IMR-90 (cell line): ENCODE measurements at regions not wholly inside any gene's neighbourhood (a gene's known extent, or its start where the extent isn't known, plus 50 kb on each side); places are given as distances from the start of the nearest gene placed in this dataset.

Experiments
- ATAC-seq: fragments of 200-7000 bp; cut with Tn5 transposase; 2 replicates; pipeline ENCODE4 v1.9.1; 2020; ENCODE audit warnings: low read depth, mild to moderate bottlenecking, moderate library complexity
- BruUV-seq: library from RNA; stranded (reverse); fragments of 400-500 nt; replicated peaks from 2 replicates; lab custom pipeline; 2021; lab: Mats Ljungman, UMichigan
- CTCF ChIA-PET: fragments of 300-600 bp; formaldehyde crosslinking; extraction: SDS; loops from one replicate; lab custom pipeline; 2021; ENCODE audit warnings: antibody characterized with exemption; lab: Yijun Ruan, JAX
- POLR2A ChIA-PET: fragments of 300-600 bp; sonication (Branson Sonifier 250); formaldehyde crosslinking; loops from one replicate; lab custom pipeline; 2022; ENCODE audit warnings: antibody characterized with exemption; ENCODE audit not compliant: unreplicated experiment; lab: Charles Lee
- DNase-seq: peaks from one replicate; pipeline ENCODE4 v3.0.0; 2013
- H2AFZ ChIP-seq: replicated peaks from 2 replicates; pipeline ENCODE3; 2013; ENCODE audit warnings: low read length, mild to moderate bottlenecking; ENCODE audit not compliant: poor library complexity
- H2AK5ac ChIP-seq: 2 replicates; pipeline ENCODE4 v1.6.1; 2013; ENCODE audit warnings: low read depth, low read length, inconsistent platforms
- H2AK9ac ChIP-seq: replicated peaks from 2 replicates; pipeline ENCODE3; 2013; ENCODE audit warnings: mild to moderate bottlenecking, low read depth, low read length, moderate library complexity; ENCODE audit not compliant: poor library complexity
- H2BK120ac ChIP-seq: 2 replicates; pipeline ENCODE4 v1.6.1; 2013; ENCODE audit warnings: low read depth, low read length, inconsistent platforms
- H2BK15ac ChIP-seq: 3 replicates; pipeline ENCODE4 v1.6.1; 2013; ENCODE audit warnings: low read depth, low read length, inconsistent platforms
- H2BK20ac ChIP-seq: 2 replicates; pipeline ENCODE4 v1.6.1; 2013; ENCODE audit warnings: low read depth, mild to moderate bottlenecking, inconsistent platforms, low read length, moderate library complexity
- H2BK5ac ChIP-seq: 2 replicates; pipeline ENCODE4 v1.6.1; 2013; ENCODE audit warnings: mild to moderate bottlenecking, low read depth, low read length, inconsistent platforms; ENCODE audit not compliant: poor library complexity, severe bottlenecking
- H3K14ac ChIP-seq: replicated peaks from 2 replicates; pipeline ENCODE4 v1.6.1; 2013; ENCODE audit warnings: low read depth, low read length, inconsistent platforms
- H3K18ac ChIP-seq: 2 replicates; pipeline ENCODE4 v1.6.1; 2013; ENCODE audit warnings: low read depth, low read length, control low read depth
- H3K23ac ChIP-seq: 2 replicates; pipeline ENCODE4 v1.6.1; 2013; ENCODE audit warnings: low read depth, low read length, inconsistent platforms
- H3K27ac ChIP-seq: 2 replicates; pipeline ENCODE4 v1.5.1; 2013; ENCODE audit warnings: mild to moderate bottlenecking, control low read depth, low read length; ENCODE audit not compliant: insufficient read depth
- H3K27me3 ChIP-seq: 2 replicates; pipeline ENCODE4 v1.6.1; 2013; ENCODE audit warnings: low read length; ENCODE audit not compliant: control insufficient read depth, insufficient read depth
- H3K36me3 ChIP-seq: 2 replicates; pipeline ENCODE4 v1.6.1; 2013; ENCODE audit warnings: low read length, mixed read lengths; ENCODE audit not compliant: control insufficient read depth, insufficient read depth
- H3K4ac ChIP-seq: 2 replicates; pipeline ENCODE4 v1.6.1; 2013; ENCODE audit warnings: low read depth, low read length, inconsistent platforms
- H3K4me1 ChIP-seq: 2 replicates; pipeline ENCODE4 v1.6.1; 2013; ENCODE audit warnings: low read length, mixed read lengths; ENCODE audit not compliant: control insufficient read depth, insufficient read depth
- H3K4me2 ChIP-seq: 2 replicates; pipeline ENCODE4 v1.6.1; 2013; ENCODE audit warnings: low read depth, mild to moderate bottlenecking, control low read depth, low read length, moderate library complexity
- H3K4me3 ChIP-seq: 2 replicates; pipeline ENCODE4 v1.5.1; 2013; ENCODE audit warnings: low read depth, mild to moderate bottlenecking, control low read depth, low read length, moderate library complexity; ENCODE audit not compliant: insufficient read depth
- H3K56ac ChIP-seq: 2 replicates; pipeline ENCODE4 v1.6.1; 2013; ENCODE audit warnings: low read length, inconsistent platforms; ENCODE audit not compliant: insufficient read depth; ENCODE audit errors: extremely low read depth
- H3K79me1 ChIP-seq, 2 experiments: 2 replicates each; pipeline ENCODE4 v1.6.1; 2013; ENCODE audit warnings: low read length in 2 of 2, inconsistent platforms in 1 of 2, low read depth in 1 of 2
- H3K9ac ChIP-seq: 2 replicates; pipeline ENCODE4 v1.6.1; 2013; ENCODE audit warnings: low read depth, low read length, control low read depth
- H3K9me1 ChIP-seq: 2 replicates; pipeline ENCODE4 v1.6.1; 2013; ENCODE audit warnings: low read length, inconsistent platforms; ENCODE audit not compliant: insufficient read depth
- H3K9me3 ChIP-seq: 2 replicates; pipeline ENCODE4 v1.6.1; 2013; ENCODE audit warnings: low read length; ENCODE audit not compliant: control insufficient read depth, insufficient read depth
- H4K20me1 ChIP-seq: 2 replicates; pipeline ENCODE4 v1.6.1; 2013; ENCODE audit warnings: low read length, inconsistent platforms; ENCODE audit not compliant: insufficient read depth
- H4K5ac ChIP-seq: 2 replicates; pipeline ENCODE4 v1.6.1; 2013; ENCODE audit warnings: mild to moderate bottlenecking, low read depth, low read length, control low read depth
- H4K8ac ChIP-seq, 2 experiments: 2 replicates each; pipeline ENCODE4 v1.6.1; 2013; ENCODE audit warnings: low read depth in 2 of 2, low read length in 2 of 2, control low read depth in 1 of 2, inconsistent platforms in 1 of 2
- H4K91ac ChIP-seq: 2 replicates; pipeline ENCODE4 v1.6.1; 2013; ENCODE audit warnings: low read depth, low read length, inconsistent platforms; ENCODE audit not compliant: insufficient read depth
- CHD1 ChIP-seq: IDR thresholded peaks from 2 replicates; pipeline ENCODE4 v1.6.1; 2012; ENCODE audit warnings: low read depth, low read length, improper control_type of control experiment
- ELK1 ChIP-seq: fragments of 150-350 bp; IDR thresholded peaks from 2 replicates; pipeline ENCODE4 v1.6.1; 2016; ENCODE audit warnings: low read depth, mild to moderate bottlenecking, low read length, moderate library complexity, borderline replicate concordance
- WGBS, 2 experiments: methylation state at CpG; one replicate each; pipeline versions ENCODE4 v1.1.5 to v1.1.7; 2013; ENCODE audit warnings: missing lambda C conversion rate in 2 of 2; ENCODE audit not compliant: insufficient read length in 1 of 2; ENCODE audit errors: extremely low coverage in 2 of 2; 5-methylcytosine and 5-hydroxymethylcytosine counted together
- dilution Hi-C: fragments of 300-500 bp; cut with HindIII; formaldehyde crosslinking; loops from one replicate; pipeline ENCODE4 v1.14.3; 2018; ENCODE audit warnings: low sequenced_read_pairs; ENCODE audit not compliant: unreplicated experiment
- in situ Hi-C: fragments of 300-500 bp; cut with MboI; formaldehyde crosslinking; loops from 3 replicates; pipeline ENCODE4 v1.14.3; 2019; ENCODE audit warnings: low sequenced_read_pairs, inconsistent platforms, mixed read lengths
- intact Hi-C: fragments of 100-400 bp; cut with micrococcal nuclease; formaldehyde crosslinking; loops from 2 replicates; pipeline ENCODE4 v1.10.0; 2022

- Histone ChIP-seq H3K9me3 (no peaks in the 10 kb centered on the region), H4K8ac (no peak overlapping the region), H3K56ac (no peak overlapping the region), H3K36me3 (no peaks in the 10 kb centered on the region), H3K14ac (no peak overlapping the region), H3K27ac (no peak overlapping the region), H3K79me1 (no peaks in the 10 kb centered on the region), H3K4ac (no peak overlapping the region), H3K4me1 (no peaks in the 10 kb centered on the region), H2BK5ac (no peak overlapping the region), H3K9ac (no peak overlapping the region), H2BK120ac (no peak overlapping the region), H3K27me3 (no peaks in the 10 kb centered on the region), H4K20me1 (no peaks in the 10 kb centered on the region), H3K23ac (no peak overlapping the region), H4K91ac (no peak overlapping the region), H2AFZ (no peak overlapping the region), H2AK9ac (no peak overlapping the region), H2AK5ac (no peak overlapping the region), H3K4me3 (no peak overlapping the region), H2BK15ac (no peak overlapping the region), H3K9me1 (no peaks in the 10 kb centered on the region), H2BK20ac (no peak overlapping the region), H4K5ac (no peak overlapping the region), H3K4me2 (no peak overlapping the region), H3K18ac (no peak overlapping the region)
- ChIA-PET CTCF (no interaction called here), POLR2A (no interaction called here)
- DNase-seq (peak; percentile 2), ATAC-seq (peak; percentile 21; the same call in 1 of the 2 replicates)
- no peak for TF ChIP-seq ELK1
- TF ChIP-seq CHD1: no peak
- dilution Hi-C loops: no loop called here
- in situ Hi-C loops: no loop called here
- BruUV-seq: no TSS peak
- WGBS, 2 experiments: no CpG with 5 or more reads among the region's 4 CpGs
- intact Hi-C loops: no loop called here
Measured at GRCh38 chr4:60953826-60954225, 246.3 kb upstream of the ADGRL3 start.
